Activated CD4-positive, alpha-beta T cell treated with anti-CD3 and anti-CD28 coated beads, Interleukin-2, amount 10 ng/mL, durations not matched to agents 7 days and 5 days (primary cell): ENCODE measurements at regions not wholly inside any gene's neighbourhood (a gene's known extent, or its start where the extent isn't known, plus 50 kb on each side); places are given as distances from the start of the nearest gene placed in this dataset.

ENCODE experiments used
- CTCF ChIA-PET: fragments of 350-600 bp; sonication (Branson Sonifier 250); formaldehyde crosslinking; loops from one replicate; lab custom pipeline; 2021; ENCODE audit warnings: antibody characterized with exemption; lab: Charles Lee
- POLR2A ChIA-PET: fragments of 350-600 bp; sonication (Branson Sonifier 250); formaldehyde crosslinking; loops from one replicate; lab custom pipeline; 2021; ENCODE audit warnings: antibody characterized with exemption; lab: Charles Lee
- DNase-seq: peaks from one replicate; pipeline ENCODE4 v3.0.0-alpha.2; 2020
- H3K27ac Mint-ChIP-seq: one replicate; pipeline ENCODE4 v1.8.0; 2021; ENCODE audit warnings: mild to moderate bottlenecking, moderate library complexity, mixed read lengths
- H3K27me3 Mint-ChIP-seq: one replicate; pipeline ENCODE4 v1.8.0; 2021; ENCODE audit warnings: mixed read lengths
- H3K36me3 Mint-ChIP-seq: one replicate; pipeline ENCODE4 v1.8.0; 2021; ENCODE audit warnings: low read depth, mixed read lengths
- H3K4me1 Mint-ChIP-seq: one replicate; pipeline ENCODE4 v1.8.0; 2021; ENCODE audit warnings: mixed read lengths
- H3K4me3 Mint-ChIP-seq: one replicate; pipeline ENCODE4 v1.8.0; 2021; ENCODE audit warnings: mild to moderate bottlenecking, moderate library complexity, mixed read lengths
- H3K9me3 Mint-ChIP-seq: one replicate; pipeline ENCODE4 v1.8.0; 2021; ENCODE audit warnings: mixed read lengths

GRCh38 chr12:76697849-76698248 is 66.1 kb upstream of the ZDHHC17 start:
- CTCF ChIA-PET: no interaction called here
- no peaks in the 10 kb centered on the region for H3K9me3 Mint-ChIP-seq
- H3K4me3 Mint-ChIP-seq: no peak overlapping the region
- H3K36me3 Mint-ChIP-seq: no peaks in the 10 kb centered on the region
- peaks cover 3% of the 10 kb centered on the region for H3K27me3 Mint-ChIP-seq
- no peaks in the 10 kb centered on the region for H3K4me1 Mint-ChIP-seq
- no peak overlapping the region for H3K27ac Mint-ChIP-seq
- no peak for DNase-seq
- POLR2A ChIA-PET: no interaction called here

GRCh38 chr12:76698316-76698715 is 65.6 kb upstream of the ZDHHC17 start:
- H3K27ac Mint-ChIP-seq: no peak overlapping the region
- ChIA-PET POLR2A (no interaction called here), CTCF (no interaction called here)
- no peak overlapping the region for H3K4me3 Mint-ChIP-seq
- no peaks in the 10 kb centered on the region for H3K36me3 Mint-ChIP-seq
- H3K4me1 Mint-ChIP-seq: no peaks in the 10 kb centered on the region
- peaks cover 3% of the 10 kb centered on the region for H3K27me3 Mint-ChIP-seq
- DNase-seq: no peak
- no peaks in the 10 kb centered on the region for H3K9me3 Mint-ChIP-seq

DNA sequence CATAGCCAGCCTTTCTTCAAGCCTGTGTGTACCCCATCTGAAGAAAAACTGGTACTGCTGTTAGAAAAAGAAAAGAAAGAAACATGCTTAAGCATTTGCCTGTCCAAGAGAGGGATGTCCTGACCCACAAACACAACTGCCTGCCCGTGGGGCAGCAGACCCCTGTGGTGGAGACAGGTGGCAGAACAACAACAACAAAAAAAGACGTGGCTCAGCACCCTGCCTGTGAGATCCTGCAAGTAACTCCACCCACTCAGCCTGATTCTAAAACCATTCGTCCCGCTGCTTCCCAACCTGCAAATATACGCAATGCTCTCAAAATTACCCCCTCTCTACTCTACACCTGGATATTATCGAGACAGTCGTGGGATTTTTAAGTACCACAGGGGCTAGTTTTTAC is 64.9 kb upstream of the ZDHHC17 start:
- Mint-ChIP-seq H3K36me3 (no peaks in the 10 kb centered on the region), H3K4me1 (no peaks in the 10 kb centered on the region), H3K27ac (no peak overlapping the region), H3K27me3 (peaks cover 3% of the 10 kb centered on the region), H3K9me3 (no peaks in the 10 kb centered on the region), H3K4me3 (no peak overlapping the region)
- no peak for DNase-seq
- ChIA-PET CTCF (no interaction called here), POLR2A (no interaction called here)

DNA sequence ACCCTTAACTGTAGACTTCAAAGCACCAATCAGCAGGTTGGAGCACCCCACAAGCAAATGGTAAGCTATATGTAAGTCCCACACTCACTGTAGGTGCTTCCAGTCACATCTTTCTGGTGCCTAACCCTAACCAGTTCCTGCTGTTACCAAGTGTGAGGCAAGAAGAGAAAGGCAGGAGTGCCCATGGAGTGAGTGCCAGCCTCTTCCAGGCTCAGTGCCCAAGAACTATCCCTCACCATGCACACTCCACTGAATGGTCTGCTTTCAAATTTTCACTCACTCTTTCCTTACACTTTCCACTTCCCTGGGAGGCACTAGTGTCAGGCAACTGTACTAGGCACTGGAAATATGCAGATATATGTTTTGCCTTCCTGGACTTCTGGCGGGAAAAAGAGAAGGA is 62.2 kb upstream of the ZDHHC17 start:
- Mint-ChIP-seq H3K4me1 (peaks cover 6% of the 10 kb centered on the region), H3K9me3 (no peaks in the 10 kb centered on the region), H3K4me3 (no peak overlapping the region)

DNA sequence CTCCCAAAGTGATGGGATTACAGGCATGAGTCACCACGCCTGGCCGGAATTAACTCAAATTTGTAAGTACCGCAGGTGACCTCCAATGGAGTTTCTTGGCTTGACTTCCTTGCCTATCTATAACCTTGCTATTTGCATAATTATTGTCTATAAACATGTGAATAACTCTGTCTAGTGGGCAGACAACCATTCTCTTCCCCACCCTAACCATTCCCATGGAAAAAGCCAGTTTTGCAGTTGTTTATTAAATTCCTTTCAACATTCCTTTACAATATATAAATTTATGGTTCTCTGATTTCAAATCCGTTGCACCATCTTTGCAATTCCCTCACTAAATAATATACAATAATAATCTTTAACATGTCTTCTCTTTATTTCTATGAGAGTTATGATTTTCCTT is 61.0 kb upstream of the ZDHHC17 start:
- Mint-ChIP-seq H3K4me1 (peaks cover 6% of the 10 kb centered on the region), H3K27me3 (peaks cover 3% of the 10 kb centered on the region), H3K36me3 (no peaks in the 10 kb centered on the region), H3K4me3 (no peak overlapping the region), H3K27ac (no peak overlapping the region), H3K9me3 (no peaks in the 10 kb centered on the region)
- no peak for DNase-seq
- POLR2A ChIA-PET: no interaction called here
- CTCF ChIA-PET: no interaction called here

More for the DNA sequence above, 62.2 kb upstream of the ZDHHC17 start:
- POLR2A ChIA-PET: interaction anchor here (0.6 kb wide), 1 partner anchor 119 kb away, joined by 3 read pairs; no protein-coding TSS in a partner anchor
- Mint-ChIP-seq H3K36me3 (no peaks in the 10 kb centered on the region), H3K27me3 (peaks cover 3% of the 10 kb centered on the region), H3K27ac (no peak overlapping the region)
- CTCF ChIA-PET: no interaction called here
- DNase-seq: no peak

DNA sequence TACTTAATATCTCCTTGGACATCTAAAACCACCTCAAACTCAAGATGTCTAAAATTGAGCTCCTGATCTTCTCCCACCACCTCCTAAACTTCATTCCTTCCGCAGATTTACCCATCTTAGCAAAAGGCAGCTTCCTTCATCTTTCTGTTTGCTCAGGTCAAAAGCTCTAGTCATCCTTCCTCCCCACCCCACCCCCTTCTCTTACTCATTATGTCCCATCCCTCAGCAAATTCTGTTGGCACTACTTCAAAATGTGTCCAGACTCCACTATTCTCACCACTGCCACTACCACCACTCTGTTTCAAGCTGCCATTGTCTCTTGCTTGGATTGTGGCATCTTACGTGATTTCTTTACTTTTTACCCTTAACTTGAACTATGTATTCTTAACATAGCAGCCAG is 59.2 kb upstream of the ZDHHC17 start:
- Mint-ChIP-seq H3K36me3 (no peaks in the 10 kb centered on the region), H3K4me3 (no peak overlapping the region), H3K4me1 (peaks cover 6% of the 10 kb centered on the region), H3K27me3 (peaks cover 3% of the 10 kb centered on the region), H3K27ac (no peak overlapping the region), H3K9me3 (no peaks in the 10 kb centered on the region)
- POLR2A ChIA-PET: no interaction called here
- CTCF ChIA-PET: no interaction called here
- no peak for DNase-seq

DNA sequence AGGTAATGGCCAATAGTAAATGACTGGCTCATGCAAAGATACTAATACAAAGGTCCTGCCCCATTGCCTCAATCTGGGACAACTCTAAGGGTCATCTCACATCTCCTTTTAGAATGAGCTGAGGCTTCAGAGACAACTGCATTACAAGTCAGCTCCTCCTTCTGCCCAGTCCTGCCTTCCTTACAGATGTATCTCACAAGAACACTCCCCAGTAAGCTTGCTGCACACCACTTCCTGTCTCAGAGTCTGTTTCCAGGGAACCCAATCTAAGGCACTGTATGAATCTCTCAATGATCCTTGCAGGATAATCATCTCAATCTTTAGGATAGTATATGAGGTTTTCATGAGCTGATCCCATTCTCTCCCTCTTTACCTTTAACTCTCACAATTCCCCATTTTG is 57.8 kb upstream of the ZDHHC17 start:
- H3K4me3 Mint-ChIP-seq: no peak overlapping the region
- no peak for DNase-seq
- H3K4me1 Mint-ChIP-seq: peaks cover 6% of the 10 kb centered on the region
- H3K36me3 Mint-ChIP-seq: no peaks in the 10 kb centered on the region
- ChIA-PET POLR2A (no interaction called here), CTCF (interaction anchor here (0.6 kb wide), 1 partner anchor 64 kb away, joined by 3 read pairs; no protein-coding TSS in a partner anchor)
- peaks cover 3% of the 10 kb centered on the region for H3K27me3 Mint-ChIP-seq
- H3K27ac Mint-ChIP-seq: no peak overlapping the region
- no peaks in the 10 kb centered on the region for H3K9me3 Mint-ChIP-seq

- no peak overlapping the region for H3K27ac Mint-ChIP-seq
Observed at GRCh38 chr12:76706761-76707160, 57.2 kb upstream of the ZDHHC17 start.

GRCh38 chr12:76707772-76708171 is 56.1 kb upstream of the ZDHHC17 start:
- POLR2A ChIA-PET: no interaction called here
- Mint-ChIP-seq H3K9me3 (no peaks in the 10 kb centered on the region), H3K4me1 (peaks cover 6% of the 10 kb centered on the region), H3K27ac (no peak overlapping the region), H3K27me3 (no peaks in the 10 kb centered on the region), H3K4me3 (no peak overlapping the region), H3K36me3 (no peaks in the 10 kb centered on the region)
- DNase-seq: no peak
- CTCF ChIA-PET: interaction anchor here (0.7 kb wide), 1 partner anchor 11 kb away, joined by 3 read pairs; no protein-coding TSS in a partner anchor

More at GRCh38 chr12:76706761-76707160, 57.2 kb upstream of the ZDHHC17 start:
- peaks cover 3% of the 10 kb centered on the region for H3K27me3 Mint-ChIP-seq
- CTCF ChIA-PET: no interaction called here
- no peak overlapping the region for H3K4me3 Mint-ChIP-seq
- DNase-seq: no peak
- H3K36me3 Mint-ChIP-seq: no peaks in the 10 kb centered on the region
- H3K4me1 Mint-ChIP-seq: peaks cover 6% of the 10 kb centered on the region
- H3K9me3 Mint-ChIP-seq: no peaks in the 10 kb centered on the region
- POLR2A ChIA-PET: no interaction called here

DNA sequence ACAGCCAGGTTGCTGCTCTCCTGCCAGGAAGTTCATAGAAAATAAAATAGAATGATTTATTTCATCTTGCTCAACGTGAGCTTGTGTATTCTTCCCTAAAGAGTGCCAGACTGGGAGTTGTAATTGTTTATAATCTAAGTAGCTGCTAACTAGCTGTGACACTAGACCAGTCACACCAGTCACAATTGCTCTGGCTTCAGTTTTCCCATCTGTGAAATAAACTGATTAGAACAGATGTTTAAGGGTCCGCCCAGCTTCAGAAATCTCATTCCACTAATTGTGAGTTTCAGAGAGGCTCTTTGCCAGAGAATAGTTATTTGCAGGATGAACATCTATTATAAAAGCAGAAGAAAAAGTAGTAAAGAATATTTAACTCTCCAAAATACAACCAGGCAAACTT is 55.6 kb upstream of the ZDHHC17 start:
- H3K4me3 Mint-ChIP-seq: no peak overlapping the region
- no peaks in the 10 kb centered on the region for H3K36me3 Mint-ChIP-seq
- no peaks in the 10 kb centered on the region for H3K9me3 Mint-ChIP-seq
- H3K4me1 Mint-ChIP-seq: peaks cover 6% of the 10 kb centered on the region
- no peaks in the 10 kb centered on the region for H3K27me3 Mint-ChIP-seq
- no peak for DNase-seq
- ChIA-PET POLR2A (no interaction called here), CTCF (no interaction called here)
- H3K27ac Mint-ChIP-seq: no peak overlapping the region

- CTCF ChIA-PET: no interaction called here
- H3K9me3 Mint-ChIP-seq: no peaks in the 10 kb centered on the region
- no peaks in the 10 kb centered on the region for H3K27me3 Mint-ChIP-seq
- DNase-seq: no peak
- no peak overlapping the region for H3K4me3 Mint-ChIP-seq
- no peak overlapping the region for H3K27ac Mint-ChIP-seq
- POLR2A ChIA-PET: no interaction called here
- no peaks in the 10 kb centered on the region for H3K36me3 Mint-ChIP-seq
- peaks cover 2% of the 10 kb centered on the region for H3K4me1 Mint-ChIP-seq
Observed at GRCh38 chr12:76711241-76711640, 52.7 kb upstream of the ZDHHC17 start.

- H3K9me3 Mint-ChIP-seq: no peaks in the 10 kb centered on the region
- H3K4me1 Mint-ChIP-seq: no peaks in the 10 kb centered on the region
- ChIA-PET POLR2A (no interaction called here), CTCF (no interaction called here)
- no peak overlapping the region for H3K4me3 Mint-ChIP-seq
- DNase-seq: no peak
- no peaks in the 10 kb centered on the region for H3K27me3 Mint-ChIP-seq
- no peaks in the 10 kb centered on the region for H3K36me3 Mint-ChIP-seq
- no peak overlapping the region for H3K27ac Mint-ChIP-seq
Observed at GRCh38 chr12:76713130-76713529, 50.8 kb upstream of the ZDHHC17 start.

DNA sequence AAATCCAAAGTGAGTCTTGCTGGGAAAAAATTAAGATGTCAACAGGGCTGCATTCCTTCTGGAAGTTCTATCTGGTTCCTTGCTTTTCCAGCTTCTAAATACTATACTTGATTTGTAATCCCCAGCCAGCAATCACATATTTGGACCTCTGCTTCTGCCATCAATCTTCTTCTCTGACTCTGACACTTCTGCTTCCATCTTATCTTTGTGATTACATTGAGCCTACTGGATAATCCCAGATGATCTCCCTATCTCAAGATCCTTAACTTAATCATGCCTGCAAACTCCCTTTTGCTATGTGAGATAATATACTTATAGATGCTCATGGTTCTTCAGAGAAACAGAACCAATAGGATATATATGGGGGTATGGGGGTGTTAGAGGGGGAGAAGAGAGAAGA is 49.9 kb upstream of the ZDHHC17 start:
- H3K36me3 Mint-ChIP-seq: no peaks in the 10 kb centered on the region
- ChIA-PET POLR2A (no interaction called here), CTCF (no interaction called here)
- no peak overlapping the region for H3K27ac Mint-ChIP-seq
- H3K9me3 Mint-ChIP-seq: no peaks in the 10 kb centered on the region
- no peak for DNase-seq
- H3K4me1 Mint-ChIP-seq: no peaks in the 10 kb centered on the region
- no peaks in the 10 kb centered on the region for H3K27me3 Mint-ChIP-seq
- no peak overlapping the region for H3K4me3 Mint-ChIP-seq
